Esophagus squamous epithelium (tissue), 4 donors: ENCODE measurements at regions not wholly inside any gene's neighbourhood (a gene's known extent, or its start where the extent isn't known, plus 50 kb on each side); places are given as distances from the start of the nearest gene placed in this dataset.

Experiments
- POLR2A ChIP-seq, 4 donors: fragments of 450-650 bp; IDR thresholded peaks; one replicate each; pipeline ENCODE4 v1.6.1; 2017; ENCODE audit warnings: antibody characterized with exemption in 4 of 4, mild to moderate bottlenecking in 4 of 4, moderate library complexity in 3 of 4
- TF ChIP-seq, protein P1 (sequence below), 6 experiments: fragments of 450-650 bp in 4 of 6; fragments of 200-600 bp in 2 of 6; sonication (generic) in 2 of 6; IDR thresholded peaks; one replicate each; pipeline ENCODE4 v1.5.1; 2016 to 2019; ENCODE audit warnings: antibody characterized with exemption in 6 of 6, mild to moderate bottlenecking in 4 of 6, moderate library complexity in 4 of 6

DNA sequence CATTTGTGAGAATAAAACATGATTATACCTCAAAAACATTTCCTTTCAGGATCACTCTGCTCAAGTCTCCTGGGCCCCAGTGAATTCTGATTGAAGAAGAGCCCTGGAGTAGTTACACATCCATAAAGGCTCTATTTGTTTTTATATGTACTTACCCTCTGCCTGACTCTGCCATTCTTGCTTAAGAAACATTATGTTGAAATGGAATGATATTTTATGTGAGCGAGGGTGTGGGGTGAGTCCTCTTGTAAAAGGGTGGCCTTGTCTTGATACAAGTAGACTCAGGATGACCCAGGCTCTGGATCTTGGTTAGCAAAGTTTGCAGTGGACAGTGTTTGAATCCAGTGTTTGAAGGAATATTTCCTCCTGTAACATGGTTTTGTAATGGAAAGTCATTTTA is 215.4 kb upstream of the PREP start:
- TF ChIP-seq, protein P1, sequence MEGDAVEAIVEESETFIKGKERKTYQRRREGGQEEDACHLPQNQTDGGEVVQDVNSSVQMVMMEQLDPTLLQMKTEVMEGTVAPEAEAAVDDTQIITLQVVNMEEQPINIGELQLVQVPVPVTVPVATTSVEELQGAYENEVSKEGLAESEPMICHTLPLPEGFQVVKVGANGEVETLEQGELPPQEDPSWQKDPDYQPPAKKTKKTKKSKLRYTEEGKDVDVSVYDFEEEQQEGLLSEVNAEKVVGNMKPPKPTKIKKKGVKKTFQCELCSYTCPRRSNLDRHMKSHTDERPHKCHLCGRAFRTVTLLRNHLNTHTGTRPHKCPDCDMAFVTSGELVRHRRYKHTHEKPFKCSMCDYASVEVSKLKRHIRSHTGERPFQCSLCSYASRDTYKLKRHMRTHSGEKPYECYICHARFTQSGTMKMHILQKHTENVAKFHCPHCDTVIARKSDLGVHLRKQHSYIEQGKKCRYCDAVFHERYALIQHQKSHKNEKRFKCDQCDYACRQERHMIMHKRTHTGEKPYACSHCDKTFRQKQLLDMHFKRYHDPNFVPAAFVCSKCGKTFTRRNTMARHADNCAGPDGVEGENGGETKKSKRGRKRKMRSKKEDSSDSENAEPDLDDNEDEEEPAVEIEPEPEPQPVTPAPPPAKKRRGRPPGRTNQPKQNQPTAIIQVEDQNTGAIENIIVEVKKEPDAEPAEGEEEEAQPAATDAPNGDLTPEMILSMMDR (IDR thresholded peaks at IDR 0.05): no peak
- TF ChIP-seq POLR2A (IDR thresholded peaks at IDR 0.05): no peak
